H9 (cell line): ENCODE measurements at regions not wholly inside any gene's neighbourhood (a gene's known extent, or its start where the extent isn't known, plus 50 kb on each side); places are given as distances from the start of the nearest gene placed in this dataset.

Experiments used
- DNase-seq: peaks from one replicate; pipeline ENCODE4 v3.0.0-alpha.2; 2017
- H2AFZ ChIP-seq: one replicate; pipeline ENCODE4 v1.6.1; 2013; ENCODE audit warnings: mild to moderate bottlenecking, low read length, control low read depth, moderate library complexity
- H2AK5ac ChIP-seq: 2 replicates; pipeline ENCODE4 v1.6.1; 2013; ENCODE audit warnings: low read length, control low read depth, mixed read lengths; ENCODE audit not compliant: insufficient read length
- H2BK120ac ChIP-seq: one replicate; pipeline ENCODE4 v1.6.1; 2013; ENCODE audit warnings: low read depth, mild to moderate bottlenecking, low read length, control low read depth, inconsistent platforms; ENCODE audit not compliant: poor library complexity, severe bottlenecking
- H2BK12ac ChIP-seq: 2 replicates; pipeline ENCODE4 v1.6.1; 2013; ENCODE audit warnings: low read length, control low read depth, mixed read lengths, low read depth; ENCODE audit not compliant: insufficient read length
- H2BK15ac ChIP-seq: 2 replicates; pipeline ENCODE4 v1.6.1; 2013; ENCODE audit warnings: low read depth, low read length, control low read depth
- H2BK20ac ChIP-seq: one replicate; pipeline ENCODE4 v1.6.1; 2013; ENCODE audit warnings: low read depth, mild to moderate bottlenecking, low read length, control low read depth, inconsistent platforms; ENCODE audit not compliant: poor library complexity, severe bottlenecking
- H2BK5ac ChIP-seq: 2 replicates; pipeline ENCODE4 v1.6.1; 2013; ENCODE audit warnings: low read length, control low read depth, mixed read lengths; ENCODE audit not compliant: insufficient read length
- H3K14ac ChIP-seq: 2 replicates; pipeline ENCODE4 v1.6.1; 2013; ENCODE audit warnings: low read length, control low read depth; ENCODE audit not compliant: insufficient read depth
- H3K18ac ChIP-seq: 2 replicates; pipeline ENCODE4 v1.6.1; 2013; ENCODE audit warnings: low read depth, mild to moderate bottlenecking, mixed read lengths, low read length, control low read depth; ENCODE audit not compliant: insufficient read length
- H3K23ac ChIP-seq: 2 replicates; pipeline ENCODE4 v1.6.1; 2013; ENCODE audit warnings: low read length, control low read depth, mixed read lengths, low read depth; ENCODE audit not compliant: insufficient read length
- H3K23me2 ChIP-seq: 2 replicates; pipeline ENCODE4 v1.6.1; 2013; ENCODE audit warnings: low read depth, mild to moderate bottlenecking, mixed read lengths, low read length, control low read depth; ENCODE audit not compliant: insufficient read length, poor library complexity, severe bottlenecking
- H3K27ac ChIP-seq: 2 replicates; pipeline ENCODE4 v1.5.1; 2013; ENCODE audit warnings: low read length, control low read depth, mixed read lengths, low read depth; ENCODE audit not compliant: insufficient read length
- H3K27me3 ChIP-seq: 2 replicates; pipeline ENCODE4 v1.6.1; 2013; ENCODE audit warnings: low read length, control low read depth, inconsistent platforms; ENCODE audit not compliant: insufficient read depth
- H3K4ac ChIP-seq: 2 replicates; pipeline ENCODE4 v1.6.1; 2013; ENCODE audit warnings: low read depth, mild to moderate bottlenecking, control low read depth, inconsistent platforms, low read length, moderate library complexity
- H3K4me1 ChIP-seq: 2 replicates; pipeline ENCODE4 v1.6.1; 2013; ENCODE audit warnings: low read length, control low read depth, inconsistent platforms; ENCODE audit not compliant: insufficient read depth
- H3K4me2 ChIP-seq: 2 replicates; pipeline ENCODE4 v1.6.1; 2013; ENCODE audit warnings: low read length, control low read depth, mixed read lengths; ENCODE audit not compliant: insufficient read length, insufficient read depth
- H3K56ac ChIP-seq: 2 replicates; pipeline ENCODE4 v1.6.1; 2013; ENCODE audit warnings: low read depth, mild to moderate bottlenecking, mixed read lengths, low read length, control low read depth; ENCODE audit not compliant: insufficient read length
- H3K79me1 ChIP-seq: 2 replicates; pipeline ENCODE4 v1.6.1; 2013; ENCODE audit warnings: low read depth, mild to moderate bottlenecking, moderate library complexity, low read length, control low read depth, inconsistent platforms; ENCODE audit not compliant: insufficient read depth, poor library complexity, severe bottlenecking
- H3K79me2 ChIP-seq: 2 replicates; pipeline ENCODE4 v1.6.1; 2013; ENCODE audit warnings: low read length, control low read depth, inconsistent platforms; ENCODE audit not compliant: insufficient read depth
- H3K9ac ChIP-seq: 2 replicates; pipeline ENCODE4 v1.6.1; 2013; ENCODE audit warnings: low read length, control low read depth, mixed read lengths; ENCODE audit not compliant: insufficient read length; ENCODE audit errors: extremely low read depth
- H3K9me3 ChIP-seq: one replicate; pipeline ENCODE4 v1.6.1; 2013; ENCODE audit warnings: low read depth, low read length, inconsistent platforms; ENCODE audit not compliant: control insufficient read depth
- H3T11ph ChIP-seq: one replicate; pipeline ENCODE4 v1.6.1; 2013; ENCODE audit warnings: mild to moderate bottlenecking, low read length, control low read depth, inconsistent platforms
- H4K20me1 ChIP-seq: one replicate; pipeline ENCODE4 v1.6.1; 2013; ENCODE audit not compliant: control insufficient read depth, insufficient read length, insufficient read depth
- H4K5ac ChIP-seq: 2 replicates; pipeline ENCODE4 v1.6.1; 2013; ENCODE audit warnings: low read depth, mild to moderate bottlenecking, mixed read lengths, low read length, control low read depth; ENCODE audit not compliant: insufficient read length
- H4K8ac ChIP-seq: replicated peaks from 2 replicates; pipeline ENCODE4 v1.6.1; 2013; ENCODE audit warnings: low read length, control low read depth, mixed read lengths, low read depth; ENCODE audit not compliant: insufficient read length
- H4K91ac ChIP-seq: 2 replicates; pipeline ENCODE4 v1.6.1; 2013; ENCODE audit warnings: low read depth, mild to moderate bottlenecking, moderate library complexity, mixed read lengths, low read length, control low read depth; ENCODE audit not compliant: insufficient read length
- H3K27ac Mint-ChIP-seq, 3 experiments: 2 replicates in 2 of 3; 3 replicates in 1 of 3; pipeline ENCODE4 v1.8.0; 2020 to 2021; ENCODE audit warnings: mixed read lengths in 3 of 3, mild to moderate bottlenecking in 1 of 3, moderate library complexity in 1 of 3
- H3K27me3 Mint-ChIP-seq: 2 replicates; pipeline ENCODE4 v1.8.0; 2021; ENCODE audit warnings: low read depth, mild to moderate bottlenecking, moderate library complexity, mixed read lengths
- H3K36me3 Mint-ChIP-seq, 3 experiments: 2 replicates in 2 of 3; 3 replicates in 1 of 3; pipeline ENCODE4 v1.8.0; 2020 to 2021; ENCODE audit warnings: low read depth in 3 of 3, mixed read lengths in 3 of 3; ENCODE audit not compliant: insufficient read depth in 1 of 3
- H3K4me1 Mint-ChIP-seq, 2 experiments: 2 replicates each; pipeline ENCODE4 v1.8.0; 2020; ENCODE audit warnings: mixed read lengths in 2 of 2
- H3K4me3 Mint-ChIP-seq, 2 experiments: 2 replicates in 1 of 2; 3 replicates in 1 of 2; pipeline ENCODE4 v1.8.0; 2020 to 2021; ENCODE audit warnings: mild to moderate bottlenecking in 2 of 2, mixed read lengths in 2 of 2, moderate library complexity in 1 of 2
- H3K9me3 Mint-ChIP-seq, 2 experiments: 2 replicates in 1 of 2; 3 replicates in 1 of 2; pipeline ENCODE4 v1.8.0; 2020; ENCODE audit warnings: mild to moderate bottlenecking in 2 of 2, mixed read lengths in 2 of 2, moderate library complexity in 1 of 2
- WGBS: extraction: QIAGEN DNeasy Blood & Tissue Kit; methylation state at CpG from one replicate; pipeline ENCODE4 v1.1.7; 2013; ENCODE audit warnings: missing lambda C conversion rate, low lambda C conversion rate, mixed read lengths; ENCODE audit not compliant: insufficient read length; ENCODE audit errors: extremely low coverage; 5-methylcytosine and 5-hydroxymethylcytosine counted together
- TF ChIP-seq, protein P1 (sequence below): fragments of 200-600 bp; sonication (generic); conservative IDR thresholded peaks from 3 replicates; pipeline ENCODE4 v1.8.0; 2021; ENCODE audit warnings: antibody characterized with exemption, mild to moderate bottlenecking

DNA sequence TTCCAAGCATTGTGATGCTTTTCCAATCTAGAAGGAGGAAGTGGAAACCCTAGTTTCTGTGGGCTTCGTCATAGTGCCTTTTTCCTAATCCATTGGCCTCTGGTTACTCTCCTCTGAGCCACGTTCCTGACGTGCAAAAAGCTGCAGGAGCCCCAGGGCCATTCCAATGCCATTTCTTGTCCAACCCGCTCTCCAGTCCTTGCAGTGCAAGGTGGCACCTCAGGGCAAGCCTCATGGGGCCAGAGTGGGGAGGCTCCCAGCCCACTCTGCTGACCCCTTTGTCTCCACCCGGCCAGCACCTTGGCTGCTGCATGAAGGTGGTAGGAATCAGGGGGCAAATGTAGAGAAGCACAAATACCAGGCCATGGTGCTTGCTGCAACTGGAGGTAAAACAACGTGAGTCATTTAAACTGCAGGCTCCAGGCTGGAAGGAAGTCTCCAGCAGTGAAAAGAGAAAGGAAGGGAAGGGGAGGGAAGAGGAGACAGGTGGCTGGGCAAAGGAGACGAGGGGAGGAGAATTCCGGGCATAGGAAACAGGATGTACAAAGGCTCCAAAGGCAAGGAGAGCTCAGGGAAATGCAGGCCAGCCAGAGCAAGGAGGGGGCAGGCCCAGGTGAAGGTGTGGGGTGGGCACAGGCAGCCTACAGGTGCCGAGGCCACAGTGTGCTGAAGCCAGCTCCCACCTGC is 168.2 kb upstream of the TNRC6C start:
- peaks cover 4 to 8% (median 4%) of the 10 kb centered on the region in 3 experiments for H3K36me3 Mint-ChIP-seq
- peaks cover 43 to 50% of the 10 kb centered on the region in 2 experiments for H3K4me1 Mint-ChIP-seq
- Histone ChIP-seq H3K14ac (no peak overlapping the region), H2BK5ac (no peak overlapping the region), H2BK15ac (no peak overlapping the region), H3K9me3 (no peaks in the 10 kb centered on the region), H4K20me1 (no peaks in the 10 kb centered on the region), H3K4me1 (peaks cover 29% of the 10 kb centered on the region; the same call in 1 of the 2 replicates), H3K56ac (peak overlapping the region; percentile 58), H2AK5ac (no peak overlapping the region), H3K79me2 (no peaks in the 10 kb centered on the region), H2BK12ac (no peak overlapping the region), H3K23me2 (no peaks in the 10 kb centered on the region), H3K27ac (peak overlapping the region; percentile 55), H3K18ac (peak overlapping the region; percentile 75), H4K8ac (no peak overlapping the region), H3K4ac (no peak overlapping the region), H3K27me3 (peaks cover 38% of the 10 kb centered on the region; the same call in 1 of the 2 replicates), H3K9ac (no peak overlapping the region), H3K4me2 (peak overlapping the region; percentile 13), H3K23ac (no peak overlapping the region), H2BK120ac (no peak overlapping the region), H3K79me1 (no peaks in the 10 kb centered on the region), H3T11ph (no peak overlapping the region), H4K5ac (no peak overlapping the region), H2AFZ (no peak overlapping the region), H4K91ac (no peak overlapping the region), H2BK20ac (no peak overlapping the region)
- H3K4me3 Mint-ChIP-seq, result peak overlapping the region in 1 of 2 experiments; percentile 59; a peak in 3 of 5 replicates
- TF ChIP-seq, protein P1, sequence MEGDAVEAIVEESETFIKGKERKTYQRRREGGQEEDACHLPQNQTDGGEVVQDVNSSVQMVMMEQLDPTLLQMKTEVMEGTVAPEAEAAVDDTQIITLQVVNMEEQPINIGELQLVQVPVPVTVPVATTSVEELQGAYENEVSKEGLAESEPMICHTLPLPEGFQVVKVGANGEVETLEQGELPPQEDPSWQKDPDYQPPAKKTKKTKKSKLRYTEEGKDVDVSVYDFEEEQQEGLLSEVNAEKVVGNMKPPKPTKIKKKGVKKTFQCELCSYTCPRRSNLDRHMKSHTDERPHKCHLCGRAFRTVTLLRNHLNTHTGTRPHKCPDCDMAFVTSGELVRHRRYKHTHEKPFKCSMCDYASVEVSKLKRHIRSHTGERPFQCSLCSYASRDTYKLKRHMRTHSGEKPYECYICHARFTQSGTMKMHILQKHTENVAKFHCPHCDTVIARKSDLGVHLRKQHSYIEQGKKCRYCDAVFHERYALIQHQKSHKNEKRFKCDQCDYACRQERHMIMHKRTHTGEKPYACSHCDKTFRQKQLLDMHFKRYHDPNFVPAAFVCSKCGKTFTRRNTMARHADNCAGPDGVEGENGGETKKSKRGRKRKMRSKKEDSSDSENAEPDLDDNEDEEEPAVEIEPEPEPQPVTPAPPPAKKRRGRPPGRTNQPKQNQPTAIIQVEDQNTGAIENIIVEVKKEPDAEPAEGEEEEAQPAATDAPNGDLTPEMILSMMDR, result no peak
- peak overlapping the region in 2 of 3 experiments; percentile 3 to 90; a peak in 3 of 7 replicates for H3K27ac Mint-ChIP-seq
- H3K27me3 Mint-ChIP-seq, result peaks cover 90% of the 10 kb centered on the region
- WGBS, result no CpG with 5 or more reads among the region's 9 CpGs
- peak; percentile 89 for DNase-seq
- peaks cover 3 to 7% of the 10 kb centered on the region in 2 experiments; a peak in 2 of 5 replicates for H3K9me3 Mint-ChIP-seq
